Activated CD8-positive, alpha-beta T cell treated with anti-CD3 and anti-CD28 coated beads for 36 hours (primary cell): ENCODE measurements at regions not wholly inside any gene's neighbourhood (a gene's known extent, or its start where the extent isn't known, plus 50 kb on each side); places are given as distances from the start of the nearest gene placed in this dataset.

Source experiments
- ATAC-seq: fragments of 200-7000 bp; cut with Tn5 transposase; one replicate; pipeline ENCODE4 v1.10.0; 2021; ENCODE audit warnings: mild to moderate bottlenecking, moderate library complexity
- CTCF ChIA-PET: fragments of 350-600 bp; sonication (Branson Sonifier 250); formaldehyde crosslinking; loops from one replicate; lab custom pipeline; 2021; ENCODE audit warnings: antibody characterized with exemption; lab: Charles Lee
- POLR2A ChIA-PET: fragments of 350-600 bp; sonication (Branson Sonifier 250); formaldehyde crosslinking; loops from one replicate; lab custom pipeline; 2021; ENCODE audit warnings: antibody characterized with exemption; lab: Charles Lee
- DNase-seq: peaks from one replicate; pipeline ENCODE4 v3.0.0-alpha.2; 2020
- H3K27ac Mint-ChIP-seq: one replicate; pipeline ENCODE4 v1.8.0; 2021; ENCODE audit warnings: mild to moderate bottlenecking, mixed read lengths
- H3K27me3 Mint-ChIP-seq: one replicate; pipeline ENCODE4 v1.8.0; 2021; ENCODE audit warnings: mixed read lengths
- H3K36me3 Mint-ChIP-seq: one replicate; pipeline ENCODE4 v1.8.0; 2021; ENCODE audit warnings: low read depth, mixed read lengths
- H3K4me1 Mint-ChIP-seq: one replicate; pipeline ENCODE4 v1.8.0; 2021; ENCODE audit warnings: low read depth, mixed read lengths
- H3K4me3 Mint-ChIP-seq: one replicate; pipeline ENCODE4 v1.8.0; 2021; ENCODE audit warnings: mild to moderate bottlenecking, moderate library complexity, mixed read lengths
- H3K9me3 Mint-ChIP-seq: one replicate; pipeline ENCODE4 v1.8.0; 2021; ENCODE audit warnings: mixed read lengths
- CTCF ChIP-seq: fragments of 200-600 bp; IDR thresholded peaks from one replicate; pipeline ENCODE4 v1.8.0; 2022; ENCODE audit warnings: antibody characterized with exemption, mild to moderate bottlenecking
- intact Hi-C: fragments of 100-400 bp; cut with micrococcal nuclease; formaldehyde crosslinking; loops from one replicate; pipeline ENCODE4 v1.10.0; 2022

DNA sequence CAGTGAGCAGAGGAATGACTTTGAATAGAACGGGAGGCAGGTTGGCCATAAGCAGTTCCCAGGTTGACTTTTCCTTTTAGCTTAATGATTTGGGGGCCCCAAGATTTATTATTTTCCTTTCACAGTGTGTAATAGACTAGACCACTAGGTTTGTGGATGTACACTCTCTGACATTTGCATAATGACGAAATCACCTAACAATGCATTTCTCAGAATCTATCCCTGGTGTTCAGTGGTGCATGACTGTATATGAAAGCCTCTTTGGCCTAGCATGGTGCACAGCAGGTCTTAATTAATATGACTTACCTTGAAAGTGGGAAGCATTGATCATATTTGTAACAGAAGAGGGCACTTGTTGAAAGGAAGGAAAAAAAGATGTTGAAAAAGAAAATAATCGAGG, 761.9 kb downstream of the TYW1 start:
- no peak for ATAC-seq
- no peak for DNase-seq
- no peaks in the 10 kb centered on the region for H3K36me3 Mint-ChIP-seq
- H3K4me3 Mint-ChIP-seq: no peak overlapping the region
- no peaks in the 10 kb centered on the region for H3K4me1 Mint-ChIP-seq
- no peak overlapping the region for H3K27ac Mint-ChIP-seq
- H3K27me3 Mint-ChIP-seq: no peaks in the 10 kb centered on the region
- POLR2A ChIA-PET: no interaction called here
- TF ChIP-seq CTCF: no peak
- CTCF ChIA-PET: no interaction called here
- intact Hi-C loops: no loop called here
- H3K9me3 Mint-ChIP-seq: peaks cover 5% of the 10 kb centered on the region

GRCh38 chr7:67760971-67761370, 764.3 kb downstream of the TYW1 start:
- DNase-seq (no peak), ATAC-seq (no peak)
- ChIA-PET CTCF (no interaction called here), POLR2A (no interaction called here)
- H3K4me1 Mint-ChIP-seq: no peaks in the 10 kb centered on the region
- no peak for TF ChIP-seq CTCF
- no peaks in the 10 kb centered on the region for H3K36me3 Mint-ChIP-seq
- H3K27me3 Mint-ChIP-seq: no peaks in the 10 kb centered on the region
- intact Hi-C loops: no loop called here
- H3K9me3 Mint-ChIP-seq: peaks cover 5% of the 10 kb centered on the region
- no peak overlapping the region for H3K4me3 Mint-ChIP-seq
- no peak overlapping the region for H3K27ac Mint-ChIP-seq

- ChIA-PET POLR2A (no interaction called here), CTCF (no interaction called here)
- Mint-ChIP-seq H3K27ac (no peak overlapping the region), H3K9me3 (peaks cover 10% of the 10 kb centered on the region), H3K27me3 (no peaks in the 10 kb centered on the region), H3K4me1 (no peaks in the 10 kb centered on the region), H3K36me3 (no peaks in the 10 kb centered on the region), H3K4me3 (no peak overlapping the region)
- DNase-seq: no peak
- intact Hi-C loops: no loop called here
- no peak for TF ChIP-seq CTCF
- no peak for ATAC-seq
Measured at GRCh38 chr7:67762516-67762915, 765.9 kb downstream of the TYW1 start.

- H3K27ac Mint-ChIP-seq: no peak overlapping the region
- H3K4me3 Mint-ChIP-seq: no peak overlapping the region
- no peaks in the 10 kb centered on the region for H3K36me3 Mint-ChIP-seq
- POLR2A ChIA-PET: no interaction called here
- no peaks in the 10 kb centered on the region for H3K27me3 Mint-ChIP-seq
- no peak for DNase-seq
- no peak for TF ChIP-seq CTCF
- H3K9me3 Mint-ChIP-seq: peaks cover 10% of the 10 kb centered on the region
- intact Hi-C loops: no loop called here
- CTCF ChIA-PET: no interaction called here
- no peak for ATAC-seq
- no peaks in the 10 kb centered on the region for H3K4me1 Mint-ChIP-seq
Measured at GRCh38 chr7:67764289-67764688, 767.7 kb downstream of the TYW1 start.

DNA sequence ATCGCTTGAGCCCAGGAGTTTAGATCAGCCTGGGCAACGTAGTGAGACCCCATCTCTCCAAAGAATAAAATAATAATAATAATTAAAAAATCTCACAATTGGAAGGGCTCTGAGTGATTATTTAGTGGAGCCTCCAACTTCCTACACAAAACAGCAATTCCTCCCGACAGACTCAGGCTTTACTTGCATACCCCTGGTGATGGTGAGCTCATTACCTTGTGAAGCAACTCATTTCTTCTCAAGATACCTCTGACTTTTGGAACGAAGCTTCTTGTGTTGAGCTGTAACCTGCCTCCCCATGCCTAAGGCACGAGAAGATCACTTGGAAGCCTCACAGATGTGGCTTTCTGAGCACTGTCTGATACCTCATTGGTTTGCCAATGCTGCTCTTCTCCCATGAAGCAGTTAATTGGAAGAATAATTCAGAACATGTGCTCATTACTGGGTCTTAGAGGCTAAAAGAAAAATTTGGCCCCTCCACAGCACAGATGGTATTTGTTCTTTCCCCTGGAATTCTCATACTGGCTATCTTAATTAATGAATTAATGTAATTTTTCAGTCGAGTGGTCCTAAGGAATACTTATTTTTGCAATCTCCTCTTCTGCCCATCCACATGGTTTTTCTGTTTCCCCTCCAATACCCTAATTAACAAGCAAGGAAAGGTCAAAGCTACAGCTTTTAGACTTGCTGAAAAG, 769.0 kb downstream of the TYW1 start:
- Mint-ChIP-seq H3K27ac (no peak overlapping the region), H3K36me3 (no peaks in the 10 kb centered on the region), H3K4me1 (no peaks in the 10 kb centered on the region), H3K4me3 (no peak overlapping the region), H3K27me3 (no peaks in the 10 kb centered on the region), H3K9me3 (peaks cover 9% of the 10 kb centered on the region)
- no peak for ATAC-seq
- intact Hi-C loops: no loop called here
- no peak for TF ChIP-seq CTCF
- ChIA-PET CTCF (no interaction called here), POLR2A (no interaction called here)
- DNase-seq: no peak
